Dermis microvascular lymphatic vessel endothelial cell (primary cell): ENCODE measurements at regions not wholly inside any gene's neighbourhood (a gene's known extent, or its start where the extent isn't known, plus 50 kb on each side); places are given as distances from the start of the nearest gene placed in this dataset.

ENCODE experiments used
- DNase-seq, 2 donors: peaks; one replicate each; pipeline versions ENCODE4 v3.0.0 to v3.0.0-alpha.2; 2010; ENCODE audit warnings: low read depth in 2 of 2

DNA sequence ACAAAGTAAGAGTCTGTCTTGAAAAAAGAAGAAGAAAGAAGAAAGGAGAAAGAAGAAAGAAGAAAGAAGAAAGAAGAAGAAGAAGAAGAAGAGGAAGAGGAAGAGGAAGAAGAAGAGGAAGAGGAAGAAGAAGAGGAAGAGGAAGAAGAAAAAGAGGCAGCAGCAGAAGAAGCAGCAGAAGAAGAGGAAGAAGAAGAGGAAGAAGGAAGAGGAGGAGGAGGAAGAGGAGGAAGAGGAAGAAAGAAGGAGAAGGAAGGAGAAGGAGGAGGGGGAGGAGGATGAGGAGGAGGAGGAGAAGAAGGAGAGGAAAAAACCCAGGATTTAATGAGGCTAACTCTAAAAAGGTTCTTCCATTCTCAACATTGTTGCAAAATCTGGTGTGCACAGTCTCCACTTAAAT is 95.4 kb upstream of the PDE10A start:
- no peak for DNase-seq

DNA sequence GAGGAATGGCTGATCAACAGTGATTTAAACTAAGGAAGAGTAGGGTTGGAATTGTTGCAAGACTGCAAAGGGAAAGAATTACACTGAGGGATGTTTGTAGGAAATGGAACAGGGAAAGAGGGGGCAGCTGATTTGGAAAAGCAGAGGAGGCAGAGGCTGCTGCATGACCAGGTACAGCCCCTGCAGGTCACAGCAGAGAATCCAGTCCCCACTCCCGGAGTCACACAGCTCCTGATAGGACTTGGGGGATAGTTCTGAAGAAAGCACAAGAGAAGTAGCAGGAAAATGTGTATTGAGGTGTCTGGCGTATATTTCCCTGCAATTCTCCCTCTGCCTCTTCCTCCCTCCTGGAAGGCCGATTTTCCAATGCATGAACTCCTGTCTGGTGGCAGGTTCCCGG is 92.5 kb upstream of the PDE10A start:
- DNase-seq, result no peak

DNA sequence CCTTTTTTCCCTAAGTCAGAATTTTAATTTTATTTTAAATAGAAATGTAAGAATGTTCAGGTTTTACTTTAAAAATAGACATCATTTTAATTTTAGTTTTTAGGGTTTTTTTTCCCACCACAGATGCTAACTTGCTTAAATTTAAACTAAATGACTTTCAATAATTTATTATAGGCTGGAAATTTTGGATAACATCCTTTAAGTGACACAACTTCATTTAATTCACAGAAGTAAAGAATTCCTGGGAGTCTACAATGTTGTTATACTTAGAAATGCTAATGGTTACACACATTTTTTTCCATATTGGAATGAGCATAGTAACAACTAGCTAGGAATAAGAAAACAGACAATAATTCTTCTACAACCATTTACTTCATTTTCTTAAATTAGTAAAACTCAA is 90.5 kb upstream of the PDE10A start:
- DNase-seq, result no peak

DNA sequence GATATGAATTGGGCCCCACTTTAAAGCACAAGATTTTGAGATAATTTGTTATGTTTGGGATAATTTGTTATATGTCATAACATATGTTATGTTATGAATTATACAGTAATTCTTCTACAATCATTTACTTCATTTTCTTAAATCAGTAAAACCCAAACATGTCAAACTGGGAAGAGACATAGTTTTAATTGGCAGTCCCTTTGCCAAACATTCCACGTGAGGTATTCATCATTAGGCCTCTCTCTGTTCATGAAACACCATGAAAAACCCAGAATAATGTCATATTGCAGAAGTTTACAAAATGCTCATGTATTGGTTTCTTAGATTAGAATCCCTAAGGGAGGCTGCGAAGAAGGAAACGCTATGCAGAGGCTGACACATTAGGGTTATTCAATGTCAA is 89.4 kb upstream of the PDE10A start:
- no peak for DNase-seq

DNA sequence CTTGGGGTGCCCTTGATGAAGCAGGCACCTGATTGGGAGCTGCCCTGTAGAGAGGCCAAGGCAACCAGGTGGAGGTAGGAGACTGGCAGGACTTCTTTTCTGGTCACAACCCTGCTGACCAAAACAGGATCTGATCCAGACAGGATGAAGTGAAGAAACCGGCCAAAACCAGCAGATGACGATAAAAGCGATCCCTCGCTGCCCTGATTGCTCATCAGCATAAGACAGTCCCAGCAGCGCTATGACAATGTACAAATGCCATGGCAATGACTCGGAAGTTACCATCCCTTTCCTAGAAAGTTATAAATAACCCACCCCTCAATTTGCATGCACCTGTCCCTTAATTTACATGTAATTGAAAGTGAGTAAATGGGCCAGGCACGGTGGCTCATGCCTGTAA is 88.4 kb upstream of the PDE10A start:
- DNase-seq, result peak in 1 of 2 donors; percentile 29

DNA sequence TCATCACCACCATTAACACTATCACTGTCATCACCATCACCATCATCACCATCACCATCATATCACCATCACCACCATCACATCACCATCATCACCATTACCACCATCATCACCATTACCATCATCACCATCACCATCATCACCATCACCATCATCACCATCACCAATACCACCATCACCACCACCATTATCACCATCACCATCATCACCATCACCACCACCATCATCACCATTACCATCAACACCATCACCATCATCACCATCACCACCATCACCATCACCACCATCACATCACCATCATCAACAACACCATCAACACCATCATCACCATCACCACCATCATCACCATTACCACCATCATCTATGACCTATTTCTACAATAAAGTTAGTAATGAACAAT is 86.1 kb upstream of the PDE10A start:
- DNase-seq, result no peak

DNA sequence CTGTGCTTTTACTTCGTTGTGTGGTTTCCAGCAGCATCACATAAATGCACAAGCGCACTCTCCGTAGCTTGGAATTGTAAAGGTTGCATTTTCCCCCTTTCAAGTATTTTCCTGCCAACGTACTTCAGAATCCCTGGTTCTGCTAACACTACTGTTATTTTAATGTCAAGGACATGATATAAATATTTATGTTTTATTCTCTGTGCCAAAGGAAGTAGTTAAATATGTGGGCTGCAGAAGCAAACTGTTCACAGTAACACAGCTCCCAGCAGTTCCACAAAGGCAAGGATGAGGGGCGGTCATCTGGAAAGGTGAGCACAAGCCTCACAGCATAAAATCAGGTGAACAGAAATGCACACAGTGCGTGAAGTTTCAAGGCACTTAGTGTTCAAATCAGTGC is 85.3 kb upstream of the PDE10A start:
- no peak for DNase-seq

DNA sequence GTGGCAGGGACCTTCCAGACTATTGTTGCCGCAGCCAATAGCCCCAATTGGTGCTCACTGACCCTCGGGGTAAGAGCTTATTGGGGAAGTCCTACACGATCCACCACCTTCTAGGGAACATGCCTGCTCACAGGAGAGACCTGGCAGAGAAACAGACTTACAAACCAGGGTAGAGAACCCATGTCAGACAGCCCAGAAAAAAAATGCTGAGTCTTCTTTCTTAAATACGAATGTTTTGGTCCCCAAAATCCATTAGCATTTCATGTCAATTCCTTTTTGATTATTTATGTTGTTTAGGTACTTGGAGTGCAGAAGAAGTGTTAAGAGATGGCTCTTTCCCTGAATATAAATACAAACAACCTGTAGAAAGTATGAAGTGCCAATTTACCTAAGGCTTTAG is 84.9 kb upstream of the PDE10A start:
- DNase-seq, result no peak

DNA sequence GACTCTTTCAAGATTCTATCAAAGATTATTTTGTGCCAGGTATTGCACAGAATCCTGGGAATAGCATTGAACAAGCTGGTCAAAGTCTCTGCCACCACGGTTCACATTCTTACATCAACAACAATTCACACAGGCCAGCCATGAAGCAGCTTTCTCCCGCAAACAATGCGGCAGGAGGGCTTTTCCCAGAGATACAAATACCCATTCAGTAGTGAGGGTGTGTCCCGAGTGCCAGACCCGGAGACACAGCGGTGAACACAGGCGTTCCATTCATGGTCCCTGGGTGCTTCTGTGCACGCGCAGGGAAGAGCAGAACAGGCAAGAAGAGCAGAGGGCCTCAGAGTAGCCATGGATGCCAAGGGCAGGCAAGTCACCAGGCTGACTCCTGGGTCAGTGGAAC is 83.3 kb upstream of the PDE10A start:
- no peak for DNase-seq

DNA sequence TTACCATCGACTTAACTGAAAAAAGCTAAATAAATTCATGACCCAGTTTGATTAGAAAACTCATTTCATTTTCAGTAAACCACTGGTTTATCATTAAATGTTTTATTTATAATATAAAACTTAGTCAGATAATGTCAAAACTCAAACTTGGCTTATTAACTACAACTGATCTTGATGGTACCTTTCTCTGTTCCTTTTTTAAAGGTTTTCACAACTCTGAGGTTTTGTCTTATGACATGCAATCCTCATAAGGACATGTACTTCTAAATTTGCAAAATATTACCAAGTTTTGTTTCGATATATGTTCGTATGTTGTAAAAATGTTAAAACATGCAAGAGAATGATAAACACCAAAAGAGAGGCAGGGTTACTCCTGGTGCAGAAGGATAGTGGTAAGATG is 82.5 kb upstream of the PDE10A start:
- DNase-seq, result no peak

DNA sequence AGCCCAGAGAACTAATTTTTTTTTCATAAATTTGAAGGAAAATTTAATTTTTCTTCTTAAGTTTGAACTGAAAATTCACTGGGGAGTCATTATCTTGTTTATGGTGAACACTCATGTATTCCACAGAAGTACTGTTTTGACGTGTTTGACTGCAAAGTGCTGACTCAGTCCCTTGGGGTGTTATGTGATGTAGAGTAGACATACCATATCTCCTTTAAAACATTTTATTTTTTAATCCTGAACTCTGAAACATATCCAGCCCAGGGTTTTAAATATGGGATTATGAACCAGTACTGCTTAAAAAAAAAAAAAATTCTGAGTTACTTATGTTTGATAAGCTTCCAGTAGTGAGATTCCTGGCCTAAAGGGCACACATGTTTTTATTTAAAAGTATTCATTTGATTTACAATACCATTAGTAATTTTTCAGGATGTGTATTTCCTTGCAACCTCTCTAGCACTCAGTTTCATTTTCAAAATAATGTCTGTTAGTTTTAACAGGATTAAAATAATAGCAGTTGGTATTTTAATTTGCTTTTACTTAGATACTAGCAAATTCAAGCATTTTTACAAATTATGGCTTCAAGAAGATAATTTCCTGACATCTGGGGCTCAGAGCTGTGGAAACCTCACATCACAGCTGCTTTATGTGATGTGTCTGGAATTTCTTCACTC is 81.7 kb upstream of the PDE10A start:
- DNase-seq, result peak in 1 of 2 donors; percentile 17

DNA sequence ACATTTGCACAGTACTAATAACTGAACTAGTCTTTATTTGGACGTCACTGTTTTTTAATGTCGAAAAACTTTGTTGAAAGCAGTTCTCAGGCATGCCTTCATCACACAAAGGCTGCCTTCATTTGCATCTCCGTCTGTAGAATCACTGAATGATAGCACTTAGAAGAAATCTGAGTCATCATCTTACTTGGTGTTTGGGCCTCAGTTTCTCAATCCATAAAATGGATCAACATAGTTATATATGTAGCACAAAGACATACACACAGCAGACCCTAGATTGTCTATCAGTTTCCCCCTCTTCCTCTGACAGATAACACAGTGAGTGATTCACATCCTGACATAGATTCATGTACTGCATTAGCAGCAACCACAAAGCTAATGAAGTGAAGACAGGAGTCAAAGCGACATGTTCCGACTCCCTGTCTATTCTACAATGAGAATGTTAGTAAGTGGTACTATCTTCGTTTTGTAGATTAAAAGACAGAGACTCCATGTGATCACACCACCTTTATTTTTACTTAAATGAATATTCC is 80.4 kb upstream of the PDE10A start:
- DNase-seq, result peak in 1 of 2 donors; percentile 63

DNA sequence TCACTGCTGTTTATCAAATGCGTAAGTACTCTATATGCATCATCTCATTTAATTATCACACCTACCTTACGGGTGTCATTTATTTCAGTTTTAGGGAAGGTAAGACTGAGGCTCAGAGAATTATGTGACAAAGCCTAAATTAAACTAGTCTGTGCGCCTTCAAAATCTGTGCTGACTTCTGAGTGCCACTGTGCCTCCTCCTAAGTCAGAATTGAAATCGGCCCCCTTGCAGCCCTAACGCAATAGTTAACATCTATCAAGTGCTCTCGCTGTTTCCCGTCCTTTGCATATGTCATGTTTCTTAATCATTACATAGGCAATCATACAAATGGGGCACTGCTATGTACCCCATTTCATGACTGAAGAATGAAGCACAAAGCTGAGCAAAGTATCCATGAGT is 79.0 kb upstream of the PDE10A start:
- DNase-seq, result no peak

DNA sequence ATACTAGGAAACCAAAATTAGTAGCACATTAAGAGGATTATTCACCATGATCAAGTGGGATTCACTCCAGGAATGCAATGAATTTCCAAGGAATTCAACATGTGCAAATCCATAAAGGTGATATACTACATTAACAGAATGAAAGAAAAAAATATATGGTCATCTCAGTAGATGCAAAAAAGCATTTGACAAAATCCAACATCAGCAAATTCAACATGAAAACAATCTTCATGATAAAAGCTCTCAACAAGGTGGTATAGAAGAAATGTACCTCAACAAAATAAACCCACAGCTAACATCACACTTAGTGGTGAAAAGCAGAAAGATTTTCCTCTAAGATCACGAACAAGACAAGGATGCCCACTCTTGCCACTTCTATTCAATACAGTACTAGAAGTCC is 74.4 kb upstream of the PDE10A start:
- DNase-seq, result no peak

DNA sequence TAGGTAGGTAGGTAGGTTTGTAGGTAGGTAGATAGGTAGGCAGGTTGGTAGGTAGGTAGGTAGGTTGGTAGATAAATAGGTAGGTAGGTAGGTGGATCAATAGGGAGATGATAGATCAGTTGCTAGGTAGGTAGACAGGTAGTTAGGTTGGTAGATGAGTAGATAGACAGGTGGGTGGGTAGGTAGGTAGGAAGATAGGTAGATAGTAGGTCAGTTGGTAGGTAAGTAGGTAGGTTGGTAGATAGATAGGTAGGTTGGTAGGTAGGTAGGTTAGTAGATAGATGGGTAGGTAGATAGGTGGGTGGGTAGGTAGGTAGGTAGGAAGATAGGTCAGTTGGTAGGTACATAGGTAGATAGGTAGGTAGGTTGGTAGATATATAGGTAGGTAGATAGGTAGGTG is 72.0 kb upstream of the PDE10A start:
- no peak for DNase-seq

DNA sequence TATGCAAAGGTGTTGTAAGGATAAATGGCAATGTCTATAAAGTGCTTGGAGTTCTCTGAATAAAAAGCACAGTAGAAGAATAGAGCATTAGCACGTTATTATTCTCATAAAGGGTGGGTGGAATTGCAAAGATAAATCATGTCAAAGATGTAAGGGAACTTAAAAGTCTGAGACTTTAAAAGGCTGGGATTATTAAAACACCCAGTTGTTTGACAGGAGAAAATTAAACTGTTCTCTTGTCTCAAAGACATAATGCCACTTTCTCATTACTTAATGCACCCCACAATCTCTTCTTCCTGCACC is 70.4 kb upstream of the PDE10A start:
- DNase-seq, result no peak

DNA sequence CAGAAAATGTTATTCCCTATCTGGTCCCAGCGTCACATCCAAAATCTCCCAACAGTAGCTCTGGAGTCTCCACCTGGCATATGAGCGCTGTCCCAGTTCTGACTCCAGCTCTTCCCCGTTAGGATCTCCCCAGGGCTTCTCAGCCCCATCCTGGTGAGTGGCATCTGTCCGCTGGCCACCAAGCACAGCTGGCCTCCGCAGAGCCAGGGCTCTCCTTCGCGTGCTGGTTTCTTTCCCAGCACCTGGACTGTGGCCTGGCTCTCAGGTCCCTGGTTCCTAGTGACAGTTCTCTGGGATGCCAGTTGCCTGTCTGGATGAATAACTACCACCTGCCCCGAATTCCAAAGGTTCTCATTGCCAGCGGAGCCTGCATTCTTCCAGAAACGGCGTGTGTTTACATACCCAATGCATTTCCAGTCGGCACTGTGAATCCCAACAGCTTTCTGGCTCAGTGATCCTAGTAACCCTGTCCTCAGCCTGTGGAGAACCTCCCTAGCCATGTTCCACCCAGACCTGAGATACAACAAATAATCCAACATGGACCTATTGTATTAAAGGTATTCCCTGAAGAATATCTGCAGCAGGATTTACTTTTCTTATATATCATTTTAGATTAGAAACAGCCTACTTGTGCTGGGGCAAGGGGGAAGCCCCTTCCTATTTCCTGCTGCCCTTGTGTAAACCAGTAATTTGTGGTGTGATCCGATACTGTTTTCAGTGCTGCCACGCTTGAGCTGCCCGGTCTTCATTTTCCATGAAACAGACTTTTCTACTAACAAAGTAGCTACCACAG is 69.9 kb upstream of the PDE10A start:
- no peak for DNase-seq

DNA sequence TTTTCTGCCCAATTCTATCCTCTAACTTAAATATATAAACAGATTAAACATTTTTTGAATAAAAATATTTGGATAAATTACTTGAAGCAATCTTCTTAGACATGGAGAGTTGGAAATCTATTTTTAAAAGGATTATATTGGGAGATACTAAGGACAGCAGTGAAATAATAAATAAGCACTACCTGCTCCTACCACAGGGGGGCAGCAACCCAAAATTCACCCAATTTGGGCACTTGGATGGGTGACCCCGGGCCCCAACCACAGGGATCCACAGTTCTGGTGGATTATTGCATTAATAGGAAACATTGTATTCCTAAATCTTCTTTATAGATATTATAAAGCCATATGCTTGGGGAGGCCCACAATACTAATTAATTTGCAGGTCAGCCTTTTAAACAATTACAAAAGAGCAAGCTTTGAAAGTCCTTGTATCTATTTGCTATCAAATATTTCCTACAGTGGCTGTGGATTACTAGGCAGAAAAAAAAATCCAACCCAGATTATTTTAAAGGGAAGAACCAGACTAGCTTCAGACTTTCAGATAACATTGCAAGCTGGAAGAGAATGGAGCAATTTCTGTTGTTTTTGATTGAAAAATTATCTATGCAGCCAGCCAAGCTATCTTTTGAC is 66.4 kb upstream of the PDE10A start:
- DNase-seq, result peak in 1 of 2 donors; percentile 47

DNA sequence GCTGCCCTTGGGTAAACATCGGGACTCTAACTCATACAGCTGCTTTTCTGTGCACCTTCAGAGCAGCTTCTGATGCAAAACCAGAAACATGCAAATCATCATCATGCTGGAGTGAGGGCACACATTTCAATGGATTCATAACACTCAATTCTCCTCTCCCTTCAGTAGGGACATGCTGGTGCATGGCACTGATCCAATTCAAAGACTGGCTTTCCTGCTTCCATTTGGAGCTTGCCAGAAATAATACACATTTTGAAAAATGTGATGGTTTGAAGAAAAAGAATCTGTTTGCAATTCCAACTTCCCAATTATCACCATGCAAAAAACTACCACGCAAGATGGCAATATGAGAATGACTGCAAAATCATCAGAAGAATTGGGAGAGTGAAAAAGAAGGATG is 65.2 kb upstream of the PDE10A start:
- DNase-seq, result peak; percentile 69 to 71

DNA sequence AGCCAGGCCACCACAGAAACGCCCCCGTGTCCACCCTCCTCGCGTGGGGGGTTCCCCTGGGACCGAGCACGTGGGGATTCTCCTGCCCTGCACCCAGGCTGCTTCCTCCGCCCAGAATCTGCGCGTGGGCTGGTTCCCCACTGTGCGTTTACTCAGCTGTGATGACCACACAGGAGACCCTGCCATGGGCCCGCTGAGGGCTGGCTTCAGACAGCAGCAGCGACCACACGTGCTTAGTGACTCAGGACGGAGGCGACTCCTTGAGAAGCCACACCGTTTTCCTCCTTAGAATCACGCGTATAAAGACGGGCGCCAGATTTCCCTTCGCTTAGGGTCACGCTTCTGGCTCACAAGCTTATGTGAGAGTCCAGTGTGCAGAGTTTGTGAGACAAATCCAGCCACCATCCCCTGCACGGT is 63.9 kb upstream of the PDE10A start:
- no peak for DNase-seq

DNA sequence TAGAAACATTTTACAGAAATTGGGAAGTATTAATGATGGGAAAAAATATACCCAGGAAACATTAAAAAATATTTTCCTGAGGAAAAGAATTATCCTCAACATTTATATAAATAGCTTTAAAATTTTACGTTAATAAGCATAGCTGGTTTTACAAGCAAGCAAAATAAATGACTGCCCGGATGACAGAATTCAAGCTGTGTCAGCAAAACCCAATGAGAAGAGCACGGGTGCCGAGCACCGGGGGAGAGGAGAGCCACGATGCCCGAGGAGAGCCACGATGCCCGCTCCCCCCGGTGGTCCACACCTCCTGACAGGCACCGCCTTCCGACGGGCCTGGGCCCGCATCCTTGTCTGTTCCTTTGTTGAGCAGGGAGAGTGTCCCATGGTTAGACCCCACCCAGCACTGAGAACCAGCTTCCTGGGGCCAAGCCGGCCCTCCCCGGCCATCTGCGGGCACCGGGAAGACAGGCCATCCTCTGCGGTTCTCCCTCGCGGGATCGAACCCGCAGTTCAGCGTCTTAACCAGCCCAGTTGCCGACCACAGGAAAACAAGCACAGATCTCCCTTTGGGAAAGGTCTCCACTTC is 63.3 kb upstream of the PDE10A start:
- no peak for DNase-seq

DNA sequence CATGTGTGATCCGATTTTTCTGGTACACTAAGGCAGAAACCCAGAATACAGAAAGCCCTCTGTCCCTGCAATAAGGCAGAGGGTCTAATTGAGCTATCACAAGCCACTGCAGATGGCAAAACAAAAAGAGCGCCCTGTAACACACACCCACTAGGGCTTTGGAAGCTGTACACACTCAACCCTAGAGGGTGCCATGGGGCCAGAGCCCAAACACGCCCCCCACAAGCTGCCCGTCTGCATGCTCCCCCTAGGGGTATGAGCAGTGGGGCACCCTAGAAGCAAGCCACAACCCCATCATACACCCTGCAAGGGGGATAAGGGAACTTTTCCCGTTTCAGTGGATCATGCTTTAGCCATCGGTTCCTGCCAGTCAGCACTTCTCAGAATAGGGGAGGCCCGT is 62.2 kb upstream of the PDE10A start:
- DNase-seq, result no peak
